K562 (cell line): ENCODE measurements at regions not wholly inside any gene's neighbourhood (a gene's known extent, or its start where the extent isn't known, plus 50 kb on each side); places are given as distances from the start of the nearest gene placed in this dataset.

ENCODE experiments used
- ATAC-seq: fragments of 200-7000 bp; cut with Tn5 transposase; 3 replicates; pipeline ENCODE4 v1.9.1; 2020; ENCODE audit warnings: moderate library complexity
- BruUV-seq: library from RNA; stranded (reverse); fragments of 400-500 nt; replicated peaks from 2 replicates; lab custom pipeline; 2021; lab: Mats Ljungman, UMichigan
- CTCF ChIA-PET: fragments of 300-600 bp; formaldehyde crosslinking; extraction: SDS; loops from one replicate; lab custom pipeline; 2021; ENCODE audit warnings: low intra/inter-chr PET ratio; lab: Yijun Ruan, JAX
- POLR2A ChIA-PET: fragments of 300-600, 350-650 bp; sonication (Branson Sonifier 250); formaldehyde crosslinking; extraction: SDS; loops from one replicate; lab custom pipeline; 2021; ENCODE audit warnings: antibody characterized with exemption, inconsistent platforms; lab: Yijun Ruan, JAX
- DNase-seq, 4 experiments: peaks; one replicate each; pipeline versions ENCODE4 v3.0.0 to v3.0.0-alpha.2; 2011 to 2018; ENCODE audit warnings: low spot score in 3 of 4, mixed read lengths in 3 of 4; ENCODE audit errors: extremely low read depth in 1 of 4
- FAIRE-seq: peaks from 2 replicates; lab custom pipeline; 2011; peaks lifted over from hg19 to GRCh38; lab: Jason Lieb, UNC
- H2AFZ ChIP-seq: 2 replicates; pipeline ENCODE4 v1.6.0; 2011; ENCODE audit warnings: low read depth, low read length, control low read depth, inconsistent platforms
- H3K27ac ChIP-seq: fragments of 200-600 bp; 3 replicates; pipeline ENCODE4 v1.8.0; 2011; ENCODE audit warnings: low read depth, mild to moderate bottlenecking, control low read depth, inconsistent platforms, low read length, moderate library complexity, mixed read lengths; ENCODE audit errors: extremely low read depth
- H3K27me3 ChIP-seq, 2 experiments: fragments of 300-600 bp in 1 of 2; 2 replicates in 1 of 2; 3 replicates in 1 of 2; pipeline versions ENCODE4 v1.6.0 to v1.8.0; 2011; ENCODE audit warnings: inconsistent platforms in 2 of 2, low read length in 2 of 2, mild to moderate bottlenecking in 1 of 2, mixed read lengths in 1 of 2, moderate library complexity in 1 of 2; ENCODE audit not compliant: control insufficient read depth in 2 of 2, insufficient read depth in 2 of 2
- H3K36me3 ChIP-seq: fragments of 300-600 bp; 3 replicates; pipeline ENCODE4 v1.8.0; 2011; ENCODE audit warnings: mild to moderate bottlenecking, low read length, inconsistent platforms; ENCODE audit not compliant: control insufficient read depth, insufficient read depth
- H3K4me1 ChIP-seq, 2 experiments: fragments of 200-600 bp in 1 of 2; replicated peaks in 1 of 2; 2 replicates in 1 of 2; 3 replicates in 1 of 2; pipeline versions ENCODE4 v1.5.1 to v1.8.0; 2011; ENCODE audit warnings: inconsistent platforms in 2 of 2, low read length in 2 of 2, mild to moderate bottlenecking in 1 of 2, mixed read lengths in 1 of 2, moderate library complexity in 1 of 2; ENCODE audit not compliant: control insufficient read depth in 2 of 2, insufficient read depth in 2 of 2
- H3K4me2 ChIP-seq: 2 replicates; pipeline ENCODE4 v1.6.1; 2011; ENCODE audit warnings: low read length, control low read depth, inconsistent platforms, mixed read lengths; ENCODE audit not compliant: insufficient read depth
- H3K4me3 ChIP-seq: fragments of 200-600 bp; sonication (generic), shearing (Covaris generic); 2 replicates; pipeline ENCODE4 v1.5.1; 2016; ENCODE audit warnings: control low read depth, inconsistent platforms
- H3K79me2 ChIP-seq: fragments of 200-600 bp; 3 replicates; pipeline ENCODE4 v1.8.0; 2011; ENCODE audit warnings: low read length, inconsistent platforms; ENCODE audit not compliant: control insufficient read depth, insufficient read depth
- H3K9ac ChIP-seq, 2 experiments: 2 replicates each; pipeline versions ENCODE4 v1.6.0 to v1.6.1; 2011; ENCODE audit warnings: low read depth in 2 of 2, low read length in 2 of 2, control low read depth in 1 of 2, inconsistent platforms in 1 of 2, mild to moderate bottlenecking in 1 of 2, mixed read lengths in 1 of 2; ENCODE audit not compliant: insufficient read depth in 1 of 2
- H3K9me1 ChIP-seq: one replicate; pipeline ENCODE4 v1.6.0; 2011; ENCODE audit warnings: inconsistent platforms, mild to moderate bottlenecking, low read length, moderate library complexity; ENCODE audit not compliant: control insufficient read depth, insufficient read depth
- H3K9me3 ChIP-seq: replicated peaks from 2 replicates; pipeline ENCODE4 v1.5.1; 2011; ENCODE audit warnings: low read depth, low read length, inconsistent platforms; ENCODE audit not compliant: control insufficient read depth, insufficient read depth
- H4K20me1 ChIP-seq: replicated peaks from 2 replicates; pipeline ENCODE4 v1.6.1; 2011; ENCODE audit warnings: low read length, inconsistent platforms, mixed read lengths; ENCODE audit not compliant: control insufficient read depth, insufficient read depth
- CHD7 ChIP-seq: fragments of 200-600 bp; sonication (generic); IDR thresholded peaks from one replicate; pipeline ENCODE4 v1.6.1; 2012; ENCODE audit warnings: mild to moderate bottlenecking, low read depth, low read length, inconsistent platforms
- EHMT2 ChIP-seq: fragments of 450-650 bp; IDR thresholded peaks from 2 replicates; pipeline ENCODE4 v1.6.1; 2018; ENCODE audit warnings: antibody characterized with exemption
- HIVEP1 ChIP-seq: fragments of 250-450 bp; sonication (Bioruptor Pico); IDR thresholded peaks from 2 replicates; pipeline ENCODE4 v1.4.0; 2020; ENCODE audit warnings: mild to moderate bottlenecking
- RNF219 ChIP-seq: fragments of 250-450 bp; sonication (Bioruptor Pico); IDR thresholded peaks from 2 replicates; pipeline ENCODE4 v1.5.0; 2022; ENCODE audit warnings: mild to moderate bottlenecking
- ZFP30 ChIP-seq: fragments of 250-450 bp; sonication (Bioruptor Pico); IDR thresholded peaks from 2 replicates; pipeline ENCODE4 v1.8.0; 2022; ENCODE audit warnings: moderate library complexity, mild to moderate bottlenecking, inconsistent platforms, borderline replicate concordance
- ZNF146 ChIP-seq: IDR thresholded peaks from one replicate; pipeline ENCODE4 v1.6.1; 2018; ENCODE audit warnings: missing compliant biosample characterization; ENCODE audit not compliant: unreplicated experiment
- ZNF717 ChIP-seq: fragments of 250-450 bp; sonication (Bioruptor Pico); IDR thresholded peaks from 2 replicates; pipeline ENCODE4 v1.5.0; 2021
- whole genome bisulfite sequencing: fragments of 100-300 bp; shearing (Covaris generic); methylation state at CpG from one replicate; pipeline ENCODE4 v1.1.6; 2016; ENCODE audit warnings: low coverage, mixed read lengths; ENCODE audit not compliant: insufficient coverage; ENCODE audit errors: missing lambda C conversion rate; 5-methylcytosine and 5-hydroxymethylcytosine counted together
- in situ Hi-C: fragments of 300-500 bp; cut with MboI; formaldehyde crosslinking; loops from 4 replicates; pipeline ENCODE4 v1.15.0; 2018; ENCODE audit warnings: inconsistent platforms, mixed read lengths
- intact Hi-C: fragments of 100-400 bp; cut with micrococcal nuclease; formaldehyde crosslinking; loops from 2 replicates; pipeline ENCODE4 v1.14.2; 2022

GRCh38 chr5:25255128-25255527 lies 610.4 kb upstream of the CDH10 start (continued):
- TF ChIP-seq ZFP30 (CRISPR knock-in tag) (no peak), HIVEP1 (CRISPR knock-in tag) (no peak)

GRCh38 chr5:25241981-25242380 lies 597.2 kb upstream of the CDH10 start:
- FAIRE-seq (no peak), ATAC-seq (no peak), DNase-seq (no peak)
- intact Hi-C loops (no loop called here), in situ Hi-C loops (no loop called here)
- no peak overlapping the region for H3K9ac ChIP-seq
- H3K4me3 ChIP-seq = no peak overlapping the region
- H3K27me3 ChIP-seq = no peaks in the 10 kb centered on the region
- no TSS peak for BruUV-seq
- no peaks in the 10 kb centered on the region for H3K4me1 ChIP-seq
- 1% methylated on average over 4 of the region's 4 CpGs for WGBS
- ChIA-PET CTCF (no interaction called here), POLR2A (no interaction called here)
- no peaks in the 10 kb centered on the region for H3K36me3 ChIP-seq
- no peak overlapping the region for H2AFZ ChIP-seq
- no peak overlapping the region for H3K27ac ChIP-seq
- no peak overlapping the region for H3K4me2 ChIP-seq
- no peaks in the 10 kb centered on the region for H3K79me2 ChIP-seq
- H4K20me1 ChIP-seq = no peaks in the 10 kb centered on the region
- peaks cover 2% of the 10 kb centered on the region for H3K9me3 ChIP-seq
- no peaks in the 10 kb centered on the region for H3K9me1 ChIP-seq
- TF ChIP-seq ZNF146 (CRISPR knock-in tag) = no peak
- TF ChIP-seq RNF219 (CRISPR knock-in tag) = no peak
- TF ChIP-seq HIVEP1 (CRISPR knock-in tag) = no peak
- TF ChIP-seq ZNF717 (CRISPR knock-in tag) = no peak
- no peak for TF ChIP-seq CHD7
- TF ChIP-seq EHMT2 = no peak
